ENCODE measurements at regions not wholly inside any gene's neighbourhood (a gene's known extent, or its start where the extent isn't known, plus 50 kb on each side); places are given as distances from the start of the nearest gene placed in this dataset.

- H3K4me3 ChIP-seq (ENCODE audit: low read depth, low read length), result no peak overlapping the region
- no peaks in the 10 kb centered on the region for H3K27me3 ChIP-seq (replicated peaks)
- no peak for DNase-seq
- in situ Hi-C loops (cut with HindIII; ENCODE audit: low pct_ligation_motif_present, low sequenced_read_pairs), result no loop called here
- no peak overlapping the region for H3K27ac ChIP-seq
- TF ChIP-seq CTCF (IDR thresholded peaks at IDR 0.05; ENCODE audit: low read depth, low read length, missing control alignments), result no peak
- H3K36me3 ChIP-seq (replicated peaks), result no peaks in the 10 kb centered on the region
Observed at GRCh38 chr18:52280702-52281101, 59.3 kb upstream of the DCC start.

GRCh38 chr18:52283927-52284326 lies 56.1 kb upstream of the DCC start:
- in situ Hi-C loops (cut with HindIII; ENCODE audit: low pct_ligation_motif_present, low sequenced_read_pairs), result no loop called here
- Histone ChIP-seq H3K27ac (no peak overlapping the region), H3K27me3 (replicated peaks) (no peaks in the 10 kb centered on the region), H3K4me3 (ENCODE audit: low read depth, low read length) (no peak overlapping the region), H3K36me3 (replicated peaks) (no peaks in the 10 kb centered on the region)
- TF ChIP-seq CTCF (IDR thresholded peaks at IDR 0.05; ENCODE audit: low read depth, low read length, missing control alignments), result no peak
- no peak for DNase-seq

GRCh38 chr18:52286675-52287074 lies 53.3 kb upstream of the DCC start:
- no peak for TF ChIP-seq CTCF (IDR thresholded peaks at IDR 0.05; ENCODE audit: low read depth, low read length, missing control alignments)
- Histone ChIP-seq H3K27ac (no peak overlapping the region), H3K4me3 (ENCODE audit: low read depth, low read length) (no peak overlapping the region), H3K27me3 (replicated peaks) (no peaks in the 10 kb centered on the region), H3K36me3 (replicated peaks) (no peaks in the 10 kb centered on the region)
- in situ Hi-C loops (cut with HindIII; ENCODE audit: low pct_ligation_motif_present, low sequenced_read_pairs), result no loop called here
- DNase-seq, result no peak

- Histone ChIP-seq H3K27ac (no peak overlapping the region), H3K4me3 (ENCODE audit: low read depth, low read length) (no peak overlapping the region), H3K27me3 (replicated peaks) (no peaks in the 10 kb centered on the region), H3K36me3 (replicated peaks) (no peaks in the 10 kb centered on the region)
- in situ Hi-C loops (cut with HindIII; ENCODE audit: low pct_ligation_motif_present, low sequenced_read_pairs), result no loop called here
- no peak for TF ChIP-seq CTCF (IDR thresholded peaks at IDR 0.05; ENCODE audit: low read depth, low read length, missing control alignments)
- no peak for DNase-seq
Observed at GRCh38 chr18:52287151-52287550, 52.8 kb upstream of the DCC start.

- H3K27me3 ChIP-seq (replicated peaks), result no peaks in the 10 kb centered on the region
- H3K36me3 ChIP-seq (replicated peaks), result no peaks in the 10 kb centered on the region
- in situ Hi-C loops (cut with HindIII; ENCODE audit: low pct_ligation_motif_present, low sequenced_read_pairs), result no loop called here
- H3K4me3 ChIP-seq (ENCODE audit: low read depth, low read length), result no peak overlapping the region
- H3K27ac ChIP-seq, result no peak overlapping the region
- no peak for DNase-seq
- TF ChIP-seq CTCF (IDR thresholded peaks at IDR 0.05; ENCODE audit: low read depth, low read length, missing control alignments), result peak; percentile 71
Observed at GRCh38 chr18:52288403-52289004, 51.5 kb upstream of the DCC start.

GRCh38 chr18:52289392-52289791 lies 50.6 kb upstream of the DCC start:
- no peak for TF ChIP-seq CTCF (IDR thresholded peaks at IDR 0.05; ENCODE audit: low read depth, low read length, missing control alignments)
- in situ Hi-C loops (cut with HindIII; ENCODE audit: low pct_ligation_motif_present, low sequenced_read_pairs), result no loop called here
- DNase-seq, result no peak
- no peak overlapping the region for H3K4me3 ChIP-seq (ENCODE audit: low read depth, low read length)
- no peak overlapping the region for H3K27ac ChIP-seq
- H3K27me3 ChIP-seq (replicated peaks), result no peaks in the 10 kb centered on the region
- H3K36me3 ChIP-seq (replicated peaks), result no peaks in the 10 kb centered on the region

Measured in brain microvascular endothelial cell (primary cell).